MCF 10A (cell line): ENCODE measurements at regions not wholly inside any gene's neighbourhood (a gene's known extent, or its start where the extent isn't known, plus 50 kb on each side); places are given as distances from the start of the nearest gene placed in this dataset.
"Not testable (repeated sequence)": the region's sequence is repeated elsewhere in the genome, so short reads cannot be mapped to it uniquely, and the experiment has no call there.

Source experiments
- BruUV-seq: library from RNA; stranded (reverse); fragments of 400-500 nt; replicated peaks from 2 replicates; lab custom pipeline; 2021; lab: Mats Ljungman, UMichigan
- CTCF ChIA-PET: fragments of 300-600 bp; sonication (Branson Sonifier 250); formaldehyde crosslinking; extraction: SDS; loops from one replicate; lab custom pipeline; 2021; ENCODE audit warnings: antibody characterized with exemption, inconsistent platforms; lab: Yijun Ruan, JAX
- POLR2A ChIA-PET: fragments of 300-600, 350-650 bp; sonication (Branson Sonifier 250); formaldehyde crosslinking; extraction: SDS; loops from one replicate; lab custom pipeline; 2020; ENCODE audit warnings: antibody characterized with exemption, inconsistent platforms; lab: Yijun Ruan, JAX
- DNase-seq: peaks from one replicate; pipeline ENCODE4 v3.0.0-alpha.2; 2018; ENCODE audit not compliant: unreplicated experiment
- H3K27ac Mint-ChIP-seq: one replicate; pipeline ENCODE4 v1.8.0; 2022; ENCODE audit warnings: mild to moderate bottlenecking, low read depth, mixed read lengths; ENCODE audit not compliant: unreplicated experiment
- H3K27me3 Mint-ChIP-seq: one replicate; pipeline ENCODE4 v1.8.0; 2022; ENCODE audit warnings: mixed read lengths; ENCODE audit not compliant: insufficient read depth, unreplicated experiment
- H3K36me3 Mint-ChIP-seq: one replicate; pipeline ENCODE4 v1.8.0; 2022; ENCODE audit warnings: mild to moderate bottlenecking, moderate library complexity, mixed read lengths; ENCODE audit not compliant: insufficient read depth, unreplicated experiment
- H3K4me1 Mint-ChIP-seq: one replicate; pipeline ENCODE4 v1.8.0; 2022; ENCODE audit warnings: mixed read lengths; ENCODE audit not compliant: insufficient read depth, unreplicated experiment
- H3K4me3 Mint-ChIP-seq: one replicate; pipeline ENCODE4 v1.8.0; 2022; ENCODE audit warnings: mild to moderate bottlenecking, moderate library complexity, mixed read lengths; ENCODE audit not compliant: unreplicated experiment
- H3K9me3 Mint-ChIP-seq: one replicate; pipeline ENCODE4 v1.8.0; 2022; ENCODE audit warnings: mixed read lengths; ENCODE audit not compliant: unreplicated experiment
- CTCF ChIP-seq: fragments of 200-600 bp; IDR thresholded peaks from one replicate; pipeline ENCODE4 v1.8.0; 2022; ENCODE audit warnings: antibody characterized with exemption, mild to moderate bottlenecking; ENCODE audit not compliant: unreplicated experiment
- intact Hi-C: fragments of 100-400 bp; cut with micrococcal nuclease; formaldehyde crosslinking; loops from 2 replicates; pipeline ENCODE4 v1.14.1; 2022

GRCh38 chr5:87030699-87031098 lies 237.0 kb upstream of the RASA1 start:
- TF ChIP-seq CTCF: no peak
- intact Hi-C loops: no loop called here
- CTCF ChIA-PET: interaction anchor here (0.9 to 1.8 kb wide), 2 partner anchors 17 to 45 kb away, joined by 4 to 7 read pairs; no protein-coding TSS in a partner anchor
- H3K27ac Mint-ChIP-seq: no peak overlapping the region
- DNase-seq: no peak
- H3K9me3 Mint-ChIP-seq: no peaks in the 10 kb centered on the region
- H3K4me3 Mint-ChIP-seq: no peak overlapping the region
- H3K4me1 Mint-ChIP-seq: no peaks in the 10 kb centered on the region
- peaks cover 13% of the 10 kb centered on the region for H3K27me3 Mint-ChIP-seq
- H3K36me3 Mint-ChIP-seq: no peaks in the 10 kb centered on the region
- POLR2A ChIA-PET: interaction anchor here (0.5 kb wide), 1 partner anchor 218 kb away, joined by 4 read pairs; no protein-coding TSS in a partner anchor
- BruUV-seq: no TSS peak

- Mint-ChIP-seq H3K4me3 (no peak overlapping the region), H3K36me3 (no peaks in the 10 kb centered on the region)
- TF ChIP-seq CTCF: no peak
Measured at GRCh38 chr5:87034557-87034956, 233.1 kb upstream of the RASA1 start.

GRCh38 chr5:87042554-87042953 lies 225.1 kb upstream of the RASA1 start:
- BruUV-seq: no TSS peak
- CTCF ChIA-PET: interaction anchor here (0.7 to 0.8 kb wide), 2 partner anchors 13 to 284 kb away, joined by 3 read pairs; no protein-coding TSS in a partner anchor

More at GRCh38 chr5:87034557-87034956, 233.1 kb upstream of the RASA1 start:
- BruUV-seq: no TSS peak
- ChIA-PET CTCF (interaction anchor here (0.7 kb wide), 1 partner anchor 21 kb away, joined by 3 read pairs; no protein-coding TSS in a partner anchor), POLR2A (no interaction called here)
- Mint-ChIP-seq H3K9me3 (peaks cover under 1% of the 10 kb centered on the region), H3K27me3 (peaks cover 13% of the 10 kb centered on the region), H3K27ac (no peak overlapping the region), H3K4me1 (no peaks in the 10 kb centered on the region)
- intact Hi-C loops: no loop called here
- DNase-seq: no peak

GRCh38 chr5:87048156-87048555 lies 219.5 kb upstream of the RASA1 start:
- peak; percentile 14 for DNase-seq
- peaks cover 26% of the 10 kb centered on the region for H3K9me3 Mint-ChIP-seq
- no peak for TF ChIP-seq CTCF
- no peaks in the 10 kb centered on the region for H3K36me3 Mint-ChIP-seq
- no TSS peak for BruUV-seq
- intact Hi-C loops: no loop called here
- no peaks in the 10 kb centered on the region for H3K27me3 Mint-ChIP-seq
- no peak overlapping the region for H3K27ac Mint-ChIP-seq
- no peaks in the 10 kb centered on the region for H3K4me1 Mint-ChIP-seq
- ChIA-PET POLR2A (no interaction called here), CTCF (no interaction called here)
- H3K4me3 Mint-ChIP-seq: no peak overlapping the region

More at GRCh38 chr5:87042554-87042953, 225.1 kb upstream of the RASA1 start:
- H3K36me3 Mint-ChIP-seq: no peaks in the 10 kb centered on the region
- no peak for DNase-seq
- no peak overlapping the region for H3K4me3 Mint-ChIP-seq
- intact Hi-C loops: no loop called here
- H3K27ac Mint-ChIP-seq: no peak overlapping the region
- no peaks in the 10 kb centered on the region for H3K4me1 Mint-ChIP-seq
- peaks cover 14% of the 10 kb centered on the region for H3K9me3 Mint-ChIP-seq
- peaks cover 11% of the 10 kb centered on the region for H3K27me3 Mint-ChIP-seq
- POLR2A ChIA-PET: interaction anchor here (0.7 kb wide), 1 partner anchor 10 kb away, joined by 3 read pairs; no protein-coding TSS in a partner anchor
- TF ChIP-seq CTCF: no peak

GRCh38 chr5:87049012-87049411 lies 218.7 kb upstream of the RASA1 start:
- CTCF ChIA-PET, POLR2A ChIA-PET, intact Hi-C loops, H3K4me3 Mint-ChIP-seq, H3K4me1 Mint-ChIP-seq, H3K36me3 Mint-ChIP-seq, BruUV-seq, H3K27me3 Mint-ChIP-seq, DNase-seq, H3K27ac Mint-ChIP-seq: not testable (repeated sequence)
- H3K9me3 Mint-ChIP-seq: peaks cover 26% of the 10 kb centered on the region
